ENCODE measurements at regions not wholly inside any gene's neighbourhood (a gene's known extent, or its start where the extent isn't known, plus 50 kb on each side); places are given as distances from the start of the nearest gene placed in this dataset.

GRCh38 chr3:177438596-177439220 is 241.4 kb upstream of the TBL1XR1 start:
- TF ChIP-seq TAF1 (IDR thresholded peaks at IDR 0.05; ENCODE audit: borderline replicate concordance, insufficient read depth, low read length) (no peak), SIN3A (IDR thresholded peaks at IDR 0.05; ENCODE audit: borderline replicate concordance, insufficient read depth, low read length) (no peak), FOXP2 (optimal IDR thresholded peaks at IDR 0.05; ENCODE audit: borderline replicate concordance, extremely low read depth, extremely low read length, insufficient read depth) (no peak), REST (IDR thresholded peaks at IDR 0.05; ENCODE audit: insufficient read depth in 1 of 2, low read depth in 2 of 2, low read length in 2 of 2) (no peak), POLR2AphosphoS5 (IDR thresholded peaks at IDR 0.05; ENCODE audit: low read depth, low read length) (no peak)

- TF ChIP-seq POLR2AphosphoS5 (IDR thresholded peaks at IDR 0.05; ENCODE audit: low read depth, low read length) (no peak), FOXP2 (optimal IDR thresholded peaks at IDR 0.05; ENCODE audit: borderline replicate concordance, extremely low read depth, extremely low read length, insufficient read depth) (no peak)
These were observed 242.5 kb upstream of the TBL1XR1 start for GRCh38 chr3:177439694-177440269.

- no peak for TF ChIP-seq REST (IDR thresholded peaks at IDR 0.05; ENCODE audit: insufficient read depth in 1 of 2, low read depth in 2 of 2, low read length in 2 of 2)
- no peak for TF ChIP-seq POLR2AphosphoS5 (IDR thresholded peaks at IDR 0.05; ENCODE audit: low read depth, low read length)
- TF ChIP-seq TAF1 (IDR thresholded peaks at IDR 0.05; ENCODE audit: borderline replicate concordance, insufficient read depth, low read length), result no peak
- no peak for TF ChIP-seq SIN3A (IDR thresholded peaks at IDR 0.05; ENCODE audit: borderline replicate concordance, insufficient read depth, low read length)
- no peak for TF ChIP-seq FOXP2 (optimal IDR thresholded peaks at IDR 0.05; ENCODE audit: borderline replicate concordance, extremely low read depth, extremely low read length, insufficient read depth)
These were observed 243.3 kb upstream of the TBL1XR1 start for GRCh38 chr3:177440456-177441104.

GRCh38 chr3:177441276-177441812 is 244.1 kb upstream of the TBL1XR1 start:
- TF ChIP-seq SIN3A (IDR thresholded peaks at IDR 0.05; ENCODE audit: borderline replicate concordance, insufficient read depth, low read length) (no peak), FOXP2 (optimal IDR thresholded peaks at IDR 0.05; ENCODE audit: borderline replicate concordance, extremely low read depth, extremely low read length, insufficient read depth) (no peak), REST (IDR thresholded peaks at IDR 0.05; ENCODE audit: insufficient read depth in 1 of 2, low read depth in 2 of 2, low read length in 2 of 2) (no peak), TAF1 (IDR thresholded peaks at IDR 0.05; ENCODE audit: borderline replicate concordance, insufficient read depth, low read length) (no peak), POLR2AphosphoS5 (IDR thresholded peaks at IDR 0.05; ENCODE audit: low read depth, low read length) (no peak)

GRCh38 chr3:177441813-177442646 is 244.7 kb upstream of the TBL1XR1 start:
- no peak for TF ChIP-seq REST (IDR thresholded peaks at IDR 0.05; ENCODE audit: insufficient read depth in 1 of 2, low read depth in 2 of 2, low read length in 2 of 2)
- no peak for TF ChIP-seq SIN3A (IDR thresholded peaks at IDR 0.05; ENCODE audit: borderline replicate concordance, insufficient read depth, low read length)
- no peak for TF ChIP-seq FOXP2 (optimal IDR thresholded peaks at IDR 0.05; ENCODE audit: borderline replicate concordance, extremely low read depth, extremely low read length, insufficient read depth)
- no peak for TF ChIP-seq POLR2AphosphoS5 (IDR thresholded peaks at IDR 0.05; ENCODE audit: low read depth, low read length)
- no peak for TF ChIP-seq TAF1 (IDR thresholded peaks at IDR 0.05; ENCODE audit: borderline replicate concordance, insufficient read depth, low read length)
